IMR-90 (cell line): ENCODE measurements at regions not wholly inside any gene's neighbourhood (a gene's known extent, or its start where the extent isn't known, plus 50 kb on each side); places are given as distances from the start of the nearest gene placed in this dataset.

ENCODE experiments used
- ATAC-seq: fragments of 200-7000 bp; cut with Tn5 transposase; 2 replicates; pipeline ENCODE4 v1.9.1; 2020; ENCODE audit warnings: low read depth, mild to moderate bottlenecking, moderate library complexity
- BruUV-seq: library from RNA; stranded (reverse); fragments of 400-500 nt; replicated peaks from 2 replicates; lab custom pipeline; 2021; lab: Mats Ljungman, UMichigan
- CTCF ChIA-PET: fragments of 300-600 bp; formaldehyde crosslinking; extraction: SDS; loops from one replicate; lab custom pipeline; 2021; ENCODE audit warnings: antibody characterized with exemption; lab: Yijun Ruan, JAX
- POLR2A ChIA-PET: fragments of 300-600 bp; sonication (Branson Sonifier 250); formaldehyde crosslinking; loops from one replicate; lab custom pipeline; 2022; ENCODE audit warnings: antibody characterized with exemption; ENCODE audit not compliant: unreplicated experiment; lab: Charles Lee
- DNase-seq: peaks from one replicate; pipeline ENCODE4 v3.0.0; 2013
- H2AFZ ChIP-seq: replicated peaks from 2 replicates; pipeline ENCODE3; 2013; ENCODE audit warnings: low read length, mild to moderate bottlenecking; ENCODE audit not compliant: poor library complexity
- H2AK5ac ChIP-seq: 2 replicates; pipeline ENCODE4 v1.6.1; 2013; ENCODE audit warnings: low read depth, low read length, inconsistent platforms
- H2AK9ac ChIP-seq: replicated peaks from 2 replicates; pipeline ENCODE3; 2013; ENCODE audit warnings: mild to moderate bottlenecking, low read depth, low read length, moderate library complexity; ENCODE audit not compliant: poor library complexity
- H2BK120ac ChIP-seq: 2 replicates; pipeline ENCODE4 v1.6.1; 2013; ENCODE audit warnings: low read depth, low read length, inconsistent platforms
- H2BK15ac ChIP-seq: 3 replicates; pipeline ENCODE4 v1.6.1; 2013; ENCODE audit warnings: low read depth, low read length, inconsistent platforms
- H2BK20ac ChIP-seq: 2 replicates; pipeline ENCODE4 v1.6.1; 2013; ENCODE audit warnings: low read depth, mild to moderate bottlenecking, inconsistent platforms, low read length, moderate library complexity
- H2BK5ac ChIP-seq: 2 replicates; pipeline ENCODE4 v1.6.1; 2013; ENCODE audit warnings: mild to moderate bottlenecking, low read depth, low read length, inconsistent platforms; ENCODE audit not compliant: poor library complexity, severe bottlenecking
- H3K14ac ChIP-seq: replicated peaks from 2 replicates; pipeline ENCODE4 v1.6.1; 2013; ENCODE audit warnings: low read depth, low read length, inconsistent platforms
- H3K18ac ChIP-seq: 2 replicates; pipeline ENCODE4 v1.6.1; 2013; ENCODE audit warnings: low read depth, low read length, control low read depth
- H3K23ac ChIP-seq: 2 replicates; pipeline ENCODE4 v1.6.1; 2013; ENCODE audit warnings: low read depth, low read length, inconsistent platforms
- H3K27ac ChIP-seq: 2 replicates; pipeline ENCODE4 v1.5.1; 2013; ENCODE audit warnings: mild to moderate bottlenecking, control low read depth, low read length; ENCODE audit not compliant: insufficient read depth
- H3K27me3 ChIP-seq: 2 replicates; pipeline ENCODE4 v1.6.1; 2013; ENCODE audit warnings: low read length; ENCODE audit not compliant: control insufficient read depth, insufficient read depth
- H3K36me3 ChIP-seq: 2 replicates; pipeline ENCODE4 v1.6.1; 2013; ENCODE audit warnings: low read length, mixed read lengths; ENCODE audit not compliant: control insufficient read depth, insufficient read depth
- H3K4ac ChIP-seq: 2 replicates; pipeline ENCODE4 v1.6.1; 2013; ENCODE audit warnings: low read depth, low read length, inconsistent platforms
- H3K4me1 ChIP-seq: 2 replicates; pipeline ENCODE4 v1.6.1; 2013; ENCODE audit warnings: low read length, mixed read lengths; ENCODE audit not compliant: control insufficient read depth, insufficient read depth
- H3K4me2 ChIP-seq: 2 replicates; pipeline ENCODE4 v1.6.1; 2013; ENCODE audit warnings: low read depth, mild to moderate bottlenecking, control low read depth, low read length, moderate library complexity
- H3K4me3 ChIP-seq: 2 replicates; pipeline ENCODE4 v1.5.1; 2013; ENCODE audit warnings: low read depth, mild to moderate bottlenecking, control low read depth, low read length, moderate library complexity; ENCODE audit not compliant: insufficient read depth
- H3K56ac ChIP-seq: 2 replicates; pipeline ENCODE4 v1.6.1; 2013; ENCODE audit warnings: low read length, inconsistent platforms; ENCODE audit not compliant: insufficient read depth; ENCODE audit errors: extremely low read depth
- H3K79me1 ChIP-seq, 2 experiments: 2 replicates each; pipeline ENCODE4 v1.6.1; 2013; ENCODE audit warnings: low read length in 2 of 2, inconsistent platforms in 1 of 2, low read depth in 1 of 2
- H3K9ac ChIP-seq: 2 replicates; pipeline ENCODE4 v1.6.1; 2013; ENCODE audit warnings: low read depth, low read length, control low read depth
- H3K9me1 ChIP-seq: 2 replicates; pipeline ENCODE4 v1.6.1; 2013; ENCODE audit warnings: low read length, inconsistent platforms; ENCODE audit not compliant: insufficient read depth
- H3K9me3 ChIP-seq: 2 replicates; pipeline ENCODE4 v1.6.1; 2013; ENCODE audit warnings: low read length; ENCODE audit not compliant: control insufficient read depth, insufficient read depth
- H4K20me1 ChIP-seq: 2 replicates; pipeline ENCODE4 v1.6.1; 2013; ENCODE audit warnings: low read length, inconsistent platforms; ENCODE audit not compliant: insufficient read depth
- H4K5ac ChIP-seq: 2 replicates; pipeline ENCODE4 v1.6.1; 2013; ENCODE audit warnings: mild to moderate bottlenecking, low read depth, low read length, control low read depth
- H4K8ac ChIP-seq, 2 experiments: 2 replicates each; pipeline ENCODE4 v1.6.1; 2013; ENCODE audit warnings: low read depth in 2 of 2, low read length in 2 of 2, control low read depth in 1 of 2, inconsistent platforms in 1 of 2
- H4K91ac ChIP-seq: 2 replicates; pipeline ENCODE4 v1.6.1; 2013; ENCODE audit warnings: low read depth, low read length, inconsistent platforms; ENCODE audit not compliant: insufficient read depth
- BHLHE40 ChIP-seq: fragments of 150-350 bp; IDR thresholded peaks from 2 replicates; pipeline ENCODE4 v1.6.1; 2016; ENCODE audit warnings: mild to moderate bottlenecking, low read depth, low read length
- CEBPB ChIP-seq: IDR thresholded peaks from 2 replicates; pipeline ENCODE4 v1.6.1; 2012; ENCODE audit warnings: low read depth, low read length, improper control_type of control experiment
- CHD1 ChIP-seq: IDR thresholded peaks from 2 replicates; pipeline ENCODE4 v1.6.1; 2012; ENCODE audit warnings: low read depth, low read length, improper control_type of control experiment
- CTCF ChIP-seq: conservative IDR thresholded peaks from 2 replicates; pipeline ENCODE4 v1.5.1; 2012; ENCODE audit warnings: mild to moderate bottlenecking, low read depth, low read length, improper control_type of control experiment
- FOS ChIP-seq: fragments of 150-350 bp; IDR thresholded peaks from 2 replicates; pipeline ENCODE4 v1.6.1; 2016; ENCODE audit warnings: low read depth, low read length
- MAFK ChIP-seq: IDR thresholded peaks from 2 replicates; pipeline ENCODE4 v1.6.1; 2012; ENCODE audit warnings: low read depth, low read length, improper control_type of control experiment
- MAZ ChIP-seq: IDR thresholded peaks from 2 replicates; pipeline ENCODE4 v1.6.1; 2012; ENCODE audit warnings: low read depth, mild to moderate bottlenecking, low read length, improper control_type of control experiment, moderate library complexity, borderline replicate concordance
- MXI1 ChIP-seq: IDR thresholded peaks from 2 replicates; pipeline ENCODE4 v1.6.1; 2012; ENCODE audit warnings: low read depth, mild to moderate bottlenecking, low read length, moderate library complexity, borderline replicate concordance
- NFE2L2 ChIP-seq: fragments of 150-350 bp; IDR thresholded peaks from 2 replicates; pipeline ENCODE4 v1.6.1; 2016; ENCODE audit warnings: low read depth, mild to moderate bottlenecking, low read length
- POLR2A ChIP-seq: IDR thresholded peaks from 2 replicates; pipeline ENCODE4 v1.6.1; 2012; ENCODE audit warnings: mild to moderate bottlenecking, low read depth, low read length
- RAD21 ChIP-seq: IDR thresholded peaks from 2 replicates; pipeline ENCODE4 v1.6.1; 2012; ENCODE audit warnings: low read length, improper control_type of control experiment
- RCOR1 ChIP-seq: IDR thresholded peaks from 2 replicates; pipeline ENCODE4 v1.6.1; 2012; ENCODE audit warnings: mild to moderate bottlenecking, low read length, improper control_type of control experiment; ENCODE audit not compliant: insufficient replicate concordance
- RFX5 ChIP-seq: IDR thresholded peaks from 2 replicates; pipeline ENCODE4 v1.8.0; 2012; ENCODE audit warnings: low read depth, mild to moderate bottlenecking, low read length, moderate library complexity
- SMC3 ChIP-seq: fragments of 150-350 bp; IDR thresholded peaks from 2 replicates; pipeline ENCODE4 v1.6.1; 2016; ENCODE audit warnings: low read depth, mild to moderate bottlenecking, antibody characterized with exemption, low read length, moderate library complexity
- dilution Hi-C: fragments of 300-500 bp; cut with HindIII; formaldehyde crosslinking; loops from one replicate; pipeline ENCODE4 v1.14.3; 2018; ENCODE audit warnings: low sequenced_read_pairs; ENCODE audit not compliant: unreplicated experiment
- in situ Hi-C: fragments of 300-500 bp; cut with MboI; formaldehyde crosslinking; loops from 3 replicates; pipeline ENCODE4 v1.14.3; 2019; ENCODE audit warnings: low sequenced_read_pairs, inconsistent platforms, mixed read lengths
- intact Hi-C: fragments of 100-400 bp; cut with micrococcal nuclease; formaldehyde crosslinking; loops from 2 replicates; pipeline ENCODE4 v1.10.0; 2022
- TF ChIP-seq, protein P1 (sequence below): fragments of 150-350 bp; IDR thresholded peaks from 2 replicates; pipeline ENCODE4 v1.6.1; 2017; ENCODE audit warnings: mild to moderate bottlenecking, antibody characterized with exemption, low read length, low read depth
- TF ChIP-seq, protein P2 (sequence below): fragments of 150-350 bp; IDR thresholded peaks from 2 replicates; pipeline ENCODE4 v1.6.1; 2016; ENCODE audit warnings: low read depth, mild to moderate bottlenecking, low read length, moderate library complexity, borderline replicate concordance

- Histone ChIP-seq H3K56ac (no peak overlapping the region), H3K14ac (peak overlapping the region; percentile 79; the same call in 1 of the 2 replicates), H3K79me1 (no peaks in the 10 kb centered on the region), H3K9me1 (peaks cover 2% of the 10 kb centered on the region; the same call in 1 of the 2 replicates), H4K91ac (no peak overlapping the region), H2BK120ac (no peak overlapping the region), H2AFZ (no peak overlapping the region), H3K27me3 (no peaks in the 10 kb centered on the region), H3K4ac (no peak overlapping the region), H3K9me3 (no peaks in the 10 kb centered on the region), H3K18ac (peak overlapping the region; percentile 56; the same call in 1 of the 2 replicates), H3K27ac (no peak overlapping the region), H4K5ac (no peak overlapping the region), H3K36me3 (no peaks in the 10 kb centered on the region), H2AK5ac (no peak overlapping the region), H3K4me1 (no peaks in the 10 kb centered on the region), H3K4me2 (no peak overlapping the region), H2BK20ac (no peak overlapping the region), H3K9ac (no peak overlapping the region), H3K23ac (no peak overlapping the region), H4K20me1 (no peaks in the 10 kb centered on the region), H4K8ac (no peak overlapping the region), H2AK9ac (no peak overlapping the region), H2BK5ac (no peak overlapping the region), H3K4me3 (no peak overlapping the region), H2BK15ac (no peak overlapping the region)
- DNase-seq, result no peak
- POLR2A ChIA-PET, result no interaction called here
- in situ Hi-C loops (no loop called here), dilution Hi-C loops (no loop called here), intact Hi-C loops (no loop called here)
- TF ChIP-seq MAFK, result no peak
- no peak for TF ChIP-seq CTCF
- TF ChIP-seq, protein P1, sequence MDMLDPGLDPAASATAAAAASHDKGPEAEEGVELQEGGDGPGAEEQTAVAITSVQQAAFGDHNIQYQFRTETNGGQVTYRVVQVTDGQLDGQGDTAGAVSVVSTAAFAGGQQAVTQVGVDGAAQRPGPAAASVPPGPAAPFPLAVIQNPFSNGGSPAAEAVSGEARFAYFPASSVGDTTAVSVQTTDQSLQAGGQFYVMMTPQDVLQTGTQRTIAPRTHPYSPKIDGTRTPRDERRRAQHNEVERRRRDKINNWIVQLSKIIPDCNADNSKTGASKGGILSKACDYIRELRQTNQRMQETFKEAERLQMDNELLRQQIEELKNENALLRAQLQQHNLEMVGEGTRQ, result no peak
- no peak for TF ChIP-seq FOS
- no peak for TF ChIP-seq RAD21
- TF ChIP-seq, protein P2, sequence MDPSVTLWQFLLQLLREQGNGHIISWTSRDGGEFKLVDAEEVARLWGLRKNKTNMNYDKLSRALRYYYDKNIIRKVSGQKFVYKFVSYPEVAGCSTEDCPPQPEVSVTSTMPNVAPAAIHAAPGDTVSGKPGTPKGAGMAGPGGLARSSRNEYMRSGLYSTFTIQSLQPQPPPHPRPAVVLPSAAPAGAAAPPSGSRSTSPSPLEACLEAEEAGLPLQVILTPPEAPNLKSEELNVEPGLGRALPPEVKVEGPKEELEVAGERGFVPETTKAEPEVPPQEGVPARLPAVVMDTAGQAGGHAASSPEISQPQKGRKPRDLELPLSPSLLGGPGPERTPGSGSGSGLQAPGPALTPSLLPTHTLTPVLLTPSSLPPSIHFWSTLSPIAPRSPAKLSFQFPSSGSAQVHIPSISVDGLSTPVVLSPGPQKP, result no peak
- no peak for TF ChIP-seq RFX5
- TF ChIP-seq POLR2A, result no peak
- TF ChIP-seq CHD1, result no peak
- no peak for TF ChIP-seq SMC3
- no peak for TF ChIP-seq NFE2L2
- TF ChIP-seq CEBPB, result no peak
- TF ChIP-seq MAZ, result no peak
- TF ChIP-seq BHLHE40, result no peak
- no peak for TF ChIP-seq MXI1
- no peak for TF ChIP-seq RCOR1
- BruUV-seq, result no TSS peak
- no peak for ATAC-seq
- CTCF ChIA-PET, result no interaction called here
Measured at GRCh38 chr1:78291872-78292271, 198.9 kb upstream of the PTGFR start.
